ENCODE measurements at regions not wholly inside any gene's neighbourhood (a gene's known extent, or its start where the extent isn't known, plus 50 kb on each side); places are given as distances from the start of the nearest gene placed in this dataset.

DNA sequence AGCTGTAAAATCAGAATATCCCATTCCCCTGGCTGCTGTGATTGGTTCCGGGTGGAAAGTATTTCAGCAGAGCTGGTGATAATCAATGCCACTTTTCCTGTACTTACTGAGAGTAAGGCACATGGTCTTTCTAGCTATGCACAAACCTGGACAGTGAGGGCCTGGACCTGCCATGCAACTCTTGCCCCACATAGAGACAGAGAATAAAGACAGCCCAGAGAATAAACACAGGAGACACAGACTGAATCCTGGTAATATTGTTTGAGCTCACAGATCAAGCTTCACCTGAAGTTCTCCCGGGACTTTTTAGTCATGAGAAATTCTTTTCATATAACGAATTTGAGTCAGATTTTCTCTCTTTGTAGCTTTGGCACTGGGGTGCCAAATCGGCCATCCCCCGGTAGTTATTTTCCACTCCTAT lies 81.9 kb downstream of the ACAA2 start:
- Histone ChIP-seq H3K9me2 (ENCODE audit: insufficient read depth) (peaks cover 4% of the 10 kb centered on the region; the same call in 1 of the 2 replicates), H2AFZ (peak overlapping the region; percentile 76; the same call in 1 of the 2 replicates), H3F3A (replicated peaks; ENCODE audit: low read depth) (no peaks in the 10 kb centered on the region), H3K36me3 (ENCODE audit: insufficient read depth) (no peaks in the 10 kb centered on the region), H4K20me1 (replicated peaks; ENCODE audit: insufficient read depth) (no peaks in the 10 kb centered on the region), H3K27me3 (ENCODE audit: insufficient read depth) (no peaks in the 10 kb centered on the region), H3K79me2 (replicated peaks; ENCODE audit: insufficient read depth) (no peaks in the 10 kb centered on the region), H3K27ac (ENCODE audit: low read depth) (no peak overlapping the region), H3K4me2 (no peak overlapping the region), H3K4me3 (no peak overlapping the region), H3K4me1 (ENCODE audit: insufficient read depth) (no peaks in the 10 kb centered on the region; the same call in 1 of the 2 replicates)
- TF ChIP-seq JUNB (IDR thresholded peaks at IDR 0.05; ENCODE audit: unreplicated experiment) (no peak), CTCF (conservative IDR thresholded peaks at IDR 0.05; ENCODE audit: low read depth in 2 of 2) (no peak), STAT1 (IDR thresholded peaks at IDR 0.05; ENCODE audit: unreplicated experiment) (no peak), EZH2phosphoT487 (IDR thresholded peaks at IDR 0.05; ENCODE audit: unreplicated experiment) (no peak), POLR2AphosphoS5 (IDR thresholded peaks at IDR 0.05; ENCODE audit: low read depth) (no peak), EZH2 (IDR thresholded peaks at IDR 0.05; ENCODE audit: low read depth, unreplicated experiment) (no peak), NANOG (IDR thresholded peaks at IDR 0.05; ENCODE audit: borderline replicate concordance) (no peak), ZNF331 (CRISPR knock-in tag; IDR thresholded peaks at IDR 0.05; ENCODE audit: low read depth) (no peak), ZNF462 (CRISPR knock-in tag; IDR thresholded peaks at IDR 0.05) (no peak), ZNF114 (CRISPR knock-in tag; IDR thresholded peaks at IDR 0.05) (no peak), CREB1 (CRISPR knock-in tag; IDR thresholded peaks at IDR 0.05; ENCODE audit: low read depth) (no peak)
- TF ChIP-seq, protein P1, sequence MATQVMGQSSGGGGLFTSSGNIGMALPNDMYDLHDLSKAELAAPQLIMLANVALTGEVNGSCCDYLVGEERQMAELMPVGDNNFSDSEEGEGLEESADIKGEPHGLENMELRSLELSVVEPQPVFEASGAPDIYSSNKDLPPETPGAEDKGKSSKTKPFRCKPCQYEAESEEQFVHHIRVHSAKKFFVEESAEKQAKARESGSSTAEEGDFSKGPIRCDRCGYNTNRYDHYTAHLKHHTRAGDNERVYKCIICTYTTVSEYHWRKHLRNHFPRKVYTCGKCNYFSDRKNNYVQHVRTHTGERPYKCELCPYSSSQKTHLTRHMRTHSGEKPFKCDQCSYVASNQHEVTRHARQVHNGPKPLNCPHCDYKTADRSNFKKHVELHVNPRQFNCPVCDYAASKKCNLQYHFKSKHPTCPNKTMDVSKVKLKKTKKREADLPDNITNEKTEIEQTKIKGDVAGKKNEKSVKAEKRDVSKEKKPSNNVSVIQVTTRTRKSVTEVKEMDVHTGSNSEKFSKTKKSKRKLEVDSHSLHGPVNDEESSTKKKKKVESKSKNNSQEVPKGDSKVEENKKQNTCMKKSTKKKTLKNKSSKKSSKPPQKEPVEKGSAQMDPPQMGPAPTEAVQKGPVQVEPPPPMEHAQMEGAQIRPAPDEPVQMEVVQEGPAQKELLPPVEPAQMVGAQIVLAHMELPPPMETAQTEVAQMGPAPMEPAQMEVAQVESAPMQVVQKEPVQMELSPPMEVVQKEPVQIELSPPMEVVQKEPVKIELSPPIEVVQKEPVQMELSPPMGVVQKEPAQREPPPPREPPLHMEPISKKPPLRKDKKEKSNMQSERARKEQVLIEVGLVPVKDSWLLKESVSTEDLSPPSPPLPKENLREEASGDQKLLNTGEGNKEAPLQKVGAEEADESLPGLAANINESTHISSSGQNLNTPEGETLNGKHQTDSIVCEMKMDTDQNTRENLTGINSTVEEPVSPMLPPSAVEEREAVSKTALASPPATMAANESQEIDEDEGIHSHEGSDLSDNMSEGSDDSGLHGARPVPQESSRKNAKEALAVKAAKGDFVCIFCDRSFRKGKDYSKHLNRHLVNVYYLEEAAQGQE (IDR thresholded peaks at IDR 0.05; ENCODE audit: unreplicated experiment): no peak
- TF ChIP-seq, protein P2, sequence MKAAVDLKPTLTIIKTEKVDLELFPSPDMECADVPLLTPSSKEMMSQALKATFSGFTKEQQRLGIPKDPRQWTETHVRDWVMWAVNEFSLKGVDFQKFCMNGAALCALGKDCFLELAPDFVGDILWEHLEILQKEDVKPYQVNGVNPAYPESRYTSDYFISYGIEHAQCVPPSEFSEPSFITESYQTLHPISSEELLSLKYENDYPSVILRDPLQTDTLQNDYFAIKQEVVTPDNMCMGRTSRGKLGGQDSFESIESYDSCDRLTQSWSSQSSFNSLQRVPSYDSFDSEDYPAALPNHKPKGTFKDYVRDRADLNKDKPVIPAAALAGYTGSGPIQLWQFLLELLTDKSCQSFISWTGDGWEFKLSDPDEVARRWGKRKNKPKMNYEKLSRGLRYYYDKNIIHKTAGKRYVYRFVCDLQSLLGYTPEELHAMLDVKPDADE (IDR thresholded peaks at IDR 0.05): no peak
- Mint-ChIP-seq H3K9me3 (no peaks in the 10 kb centered on the region), H3K4me3 (no peak overlapping the region), H3K27me3 (ENCODE audit: insufficient read depth, low read depth, poor library complexity) (peaks cover 6% of the 10 kb centered on the region), H3K27ac (0 out of 2 replicates have a peak overlapping the region, but pooled peaks have one; percentile 34), H3K4me1 (peaks cover 31% of the 10 kb centered on the region), H3K36me3 (ENCODE audit: low read depth) (no peaks in the 10 kb centered on the region)
- DNase-seq (ENCODE audit: low spot score) (no peak), ATAC-seq (no peak)

All from GM23338 (cell line).